ENCODE measurements at regions not wholly inside any gene's neighbourhood (a gene's known extent, or its start where the extent isn't known, plus 50 kb on each side); places are given as distances from the start of the nearest gene placed in this dataset.

- Histone ChIP-seq H3K79me2 (no peaks in the 10 kb centered on the region), H3K4me2 (no peak overlapping the region), H4K20me1 (ENCODE audit: insufficient read depth, poor library complexity, severe bottlenecking) (no peaks in the 10 kb centered on the region), H3K27me3 (no peaks in the 10 kb centered on the region), H3K36me3 (replicated peaks; ENCODE audit: insufficient read depth, low read depth) (no peaks in the 10 kb centered on the region), H3K9me3 (ENCODE audit: low read depth) (no peaks in the 10 kb centered on the region), H2AFZ (no peak overlapping the region), H3K4me3 (no peak overlapping the region), H3K9me2 (replicated peaks; ENCODE audit: insufficient read depth) (no peaks in the 10 kb centered on the region), H3K4me1 (ENCODE audit: insufficient read depth) (peaks cover 7% of the 10 kb centered on the region), H3K27ac (no peak overlapping the region)
- TF ChIP-seq EZH2phosphoT487 (IDR thresholded peaks at IDR 0.05; ENCODE audit: low read depth, severe bottlenecking, unreplicated experiment) (no peak), CTCF (IDR thresholded peaks at IDR 0.05; ENCODE audit: poor library complexity) (no peak), EZH2 (IDR thresholded peaks at IDR 0.05; ENCODE audit: borderline replicate concordance) (no peak)
- 86% methylated on average over 4 of the region's 4 CpGs for WGBS (ENCODE audit: low lambda C conversion rate, missing lambda C conversion rate)
- no peak for DNase-seq (ENCODE audit: low spot score)
These were observed 110.8 kb upstream of the CDH5 start for GRCh38 chr16:66255647-66256046.

GRCh38 chr16:66254751-66255150 is 111.7 kb upstream of the CDH5 start:
- H3K36me3 ChIP-seq (replicated peaks; ENCODE audit: insufficient read depth, low read depth), result no peaks in the 10 kb centered on the region
- H3K4me2 ChIP-seq, result no peak overlapping the region
- H3K4me3 ChIP-seq, result no peak overlapping the region
- H3K27ac ChIP-seq, result no peak overlapping the region
- H4K20me1 ChIP-seq (ENCODE audit: insufficient read depth, poor library complexity, severe bottlenecking), result no peaks in the 10 kb centered on the region
- no peaks in the 10 kb centered on the region for H3K27me3 ChIP-seq
- WGBS (ENCODE audit: low lambda C conversion rate, missing lambda C conversion rate), result 87% methylated on average over 2 of the region's 2 CpGs
- no peak overlapping the region for H2AFZ ChIP-seq
- no peaks in the 10 kb centered on the region for H3K79me2 ChIP-seq
- peaks cover 13% of the 10 kb centered on the region for H3K4me1 ChIP-seq (ENCODE audit: insufficient read depth)
- no peaks in the 10 kb centered on the region for H3K9me2 ChIP-seq (replicated peaks; ENCODE audit: insufficient read depth)
- no peaks in the 10 kb centered on the region for H3K9me3 ChIP-seq (ENCODE audit: low read depth)
- no peak for TF ChIP-seq CTCF (IDR thresholded peaks at IDR 0.05; ENCODE audit: poor library complexity)
- no peak for TF ChIP-seq EZH2phosphoT487 (IDR thresholded peaks at IDR 0.05; ENCODE audit: low read depth, severe bottlenecking, unreplicated experiment)
- no peak for TF ChIP-seq EZH2 (IDR thresholded peaks at IDR 0.05; ENCODE audit: borderline replicate concordance)
- no peak for DNase-seq (ENCODE audit: low spot score)

- Histone ChIP-seq H3K9me2 (replicated peaks; ENCODE audit: insufficient read depth) (no peaks in the 10 kb centered on the region), H4K20me1 (ENCODE audit: insufficient read depth, poor library complexity, severe bottlenecking) (no peaks in the 10 kb centered on the region), H3K27ac (no peak overlapping the region), H3K4me2 (no peak overlapping the region), H3K9me3 (ENCODE audit: low read depth) (no peaks in the 10 kb centered on the region), H3K27me3 (no peaks in the 10 kb centered on the region), H3K79me2 (no peaks in the 10 kb centered on the region), H3K36me3 (replicated peaks; ENCODE audit: insufficient read depth, low read depth) (no peaks in the 10 kb centered on the region), H2AFZ (no peak overlapping the region), H3K4me3 (no peak overlapping the region), H3K4me1 (ENCODE audit: insufficient read depth) (peaks cover 13% of the 10 kb centered on the region)
- WGBS (ENCODE audit: low lambda C conversion rate, missing lambda C conversion rate), result 83% methylated on average over 2 of the region's 2 CpGs
- TF ChIP-seq EZH2 (IDR thresholded peaks at IDR 0.05; ENCODE audit: borderline replicate concordance), result no peak
- no peak for TF ChIP-seq EZH2phosphoT487 (IDR thresholded peaks at IDR 0.05; ENCODE audit: low read depth, severe bottlenecking, unreplicated experiment)
- TF ChIP-seq CTCF (IDR thresholded peaks at IDR 0.05; ENCODE audit: poor library complexity), result no peak
- no peak for DNase-seq (ENCODE audit: low spot score)
These were observed 112.4 kb upstream of the CDH5 start for GRCh38 chr16:66254106-66254505.
